AG04450 (cell line): ENCODE measurements at regions not wholly inside any gene's neighbourhood (a gene's known extent, or its start where the extent isn't known, plus 50 kb on each side); places are given as distances from the start of the nearest gene placed in this dataset.

Source experiments
- CTCF ChIA-PET: fragments of 300-600, 350-600 bp; formaldehyde crosslinking; extraction: SDS; loops from one replicate; lab custom pipeline; 2022; ENCODE audit warnings: antibody characterized with exemption, inconsistent platforms; lab: Charles Lee
- POLR2A ChIA-PET: fragments of 350-600 bp; formaldehyde crosslinking; extraction: SDS; loops from one replicate; lab custom pipeline; 2021; ENCODE audit warnings: antibody characterized with exemption, inconsistent platforms; lab: Yijun Ruan, JAX
- DNase-seq: peaks from one replicate; pipeline ENCODE4 v3.0.0-alpha.2; 2011; ENCODE audit warnings: low read depth, low spot score
- H3K27ac ChIP-seq: one replicate; pipeline ENCODE4 v1.5.1; 2012; ENCODE audit warnings: low read depth, low read length, control low read depth
- H3K27me3 ChIP-seq: one replicate; pipeline ENCODE4 v1.6.0; 2012; ENCODE audit warnings: low read length; ENCODE audit not compliant: control insufficient read depth, insufficient read depth
- H3K4me3 ChIP-seq: 2 replicates; pipeline ENCODE4 v1.5.1; 2011; ENCODE audit warnings: mild to moderate bottlenecking, low read depth, low read length, control low read depth
- H3K9me3 ChIP-seq: 2 replicates; pipeline ENCODE4 v1.5.1; 2012; ENCODE audit warnings: low read length; ENCODE audit not compliant: control insufficient read depth, insufficient read depth
- CTCF ChIP-seq: IDR thresholded peaks from 2 replicates; pipeline ENCODE4 v1.5.1; 2011; ENCODE audit warnings: low read depth, low read length, control low read depth, inconsistent platforms

- no peak for DNase-seq
- Histone ChIP-seq H3K4me3 (no peak overlapping the region), H3K9me3 (peaks cover 72% of the 10 kb centered on the region), H3K27ac (no peak overlapping the region), H3K27me3 (no peaks in the 10 kb centered on the region)
- ChIA-PET CTCF (no interaction called here), POLR2A (no interaction called here)
- TF ChIP-seq CTCF: no peak
Observed at GRCh38 chr22:49276567-49276966, 551.1 kb downstream of the BRD1 start.

DNA sequence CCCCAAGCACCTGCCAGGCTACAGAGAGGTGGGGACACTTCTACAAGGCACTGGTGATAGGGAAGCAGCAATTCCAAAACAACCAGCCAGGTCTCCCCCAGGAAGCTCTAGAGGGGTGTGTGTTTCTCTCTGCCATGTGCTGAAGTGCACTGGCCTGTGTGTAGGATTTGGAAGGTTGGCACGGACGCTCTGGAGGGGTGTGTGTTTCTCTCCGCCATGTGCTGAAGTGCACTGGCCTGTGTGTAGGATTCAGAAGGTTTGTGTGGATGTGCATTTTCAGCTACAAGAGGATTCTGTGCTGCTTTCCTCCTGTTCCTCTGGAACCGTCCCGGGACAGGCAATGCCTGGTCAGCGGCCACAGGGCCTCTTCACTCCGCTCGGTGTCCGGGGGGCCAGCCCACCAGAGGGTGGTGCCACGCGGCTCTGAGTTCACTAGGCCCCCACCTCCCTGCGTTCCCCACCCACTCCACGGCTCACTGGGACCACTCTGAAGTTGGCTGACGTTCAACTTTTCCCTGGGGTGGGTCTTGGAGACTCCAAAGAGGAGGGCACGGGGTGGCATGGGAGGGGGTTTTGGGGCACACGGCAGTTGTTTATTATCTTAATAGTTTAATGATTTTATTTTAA is 552.8 kb downstream of the BRD1 start:
- H3K9me3 ChIP-seq: peaks cover 78% of the 10 kb centered on the region
- CTCF ChIA-PET: no interaction called here

DNA sequence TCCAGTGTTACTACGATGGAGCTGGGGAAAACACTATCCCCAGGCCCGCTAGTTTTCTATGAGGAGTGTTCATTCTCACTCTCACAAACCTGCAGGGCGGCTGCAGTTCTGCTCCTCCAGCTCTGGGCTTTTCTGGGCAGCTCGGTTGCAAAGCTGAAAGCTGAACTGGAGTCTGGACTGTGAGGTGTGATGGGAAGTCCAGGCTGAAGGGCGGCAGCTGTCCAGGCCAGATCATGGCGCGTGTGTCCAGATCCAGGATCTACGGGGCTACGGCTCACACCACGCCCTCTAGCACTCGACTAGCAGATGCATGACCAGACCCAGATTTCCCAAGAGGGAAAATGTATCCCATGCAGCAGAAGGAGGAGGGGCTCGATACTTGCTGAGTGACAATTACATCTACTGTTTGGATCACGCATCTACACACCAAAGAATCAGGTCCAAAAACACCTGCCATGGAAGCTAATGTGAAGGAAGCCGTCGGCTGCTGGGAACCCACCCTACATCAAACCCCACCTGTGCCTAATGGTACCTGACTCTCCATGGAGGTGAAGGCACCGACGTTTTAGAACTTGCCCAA is 555.0 kb downstream of the BRD1 start:
- ChIA-PET CTCF (no interaction called here), POLR2A (no interaction called here)
- TF ChIP-seq CTCF: no peak
- Histone ChIP-seq H3K9me3 (peaks cover 79% of the 10 kb centered on the region), H3K4me3 (no peak overlapping the region), H3K27me3 (no peaks in the 10 kb centered on the region), H3K27ac (no peak overlapping the region)
- no peak for DNase-seq

More for the DNA sequence above, 552.8 kb downstream of the BRD1 start:
- Histone ChIP-seq H3K4me3 (no peak overlapping the region), H3K27me3 (no peaks in the 10 kb centered on the region), H3K27ac (no peak overlapping the region)
- no peak for TF ChIP-seq CTCF
- no peak for DNase-seq
- POLR2A ChIA-PET: no interaction called here

DNA sequence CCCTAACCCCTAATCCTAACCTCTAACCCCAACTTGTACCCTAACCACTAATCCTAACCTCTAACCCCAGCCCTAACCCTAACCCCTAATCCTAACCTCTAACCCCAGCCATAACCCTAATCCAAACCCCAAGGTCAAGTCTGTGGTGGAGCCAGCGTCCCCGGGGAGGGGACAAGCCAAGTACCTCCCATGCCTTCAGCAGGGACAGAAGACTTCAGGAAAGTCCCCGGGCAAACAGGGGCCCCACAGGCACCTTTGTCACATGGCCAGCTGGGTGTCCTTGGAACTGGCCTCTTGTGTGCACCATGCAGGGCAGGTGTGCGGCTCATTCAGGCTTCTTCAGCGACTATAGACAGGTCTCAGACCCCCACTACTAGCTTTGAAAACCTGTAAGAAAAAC is 555.8 kb downstream of the BRD1 start:
- CTCF ChIA-PET: no interaction called here

More for the DNA sequence above, 555.8 kb downstream of the BRD1 start:
- peaks cover 77% of the 10 kb centered on the region for H3K9me3 ChIP-seq
- no peak for DNase-seq
- no peak for TF ChIP-seq CTCF
- H3K4me3 ChIP-seq: no peak overlapping the region
- POLR2A ChIA-PET: no interaction called here
- no peak overlapping the region for H3K27ac ChIP-seq
- no peaks in the 10 kb centered on the region for H3K27me3 ChIP-seq
